ENCODE measurements at regions not wholly inside any gene's neighbourhood (a gene's known extent, or its start where the extent isn't known, plus 50 kb on each side); places are given as distances from the start of the nearest gene placed in this dataset.
"Not testable (repeated sequence)": the region's sequence is repeated elsewhere in the genome, so short reads cannot be mapped to it uniquely, and the experiment has no call there.

DNA sequence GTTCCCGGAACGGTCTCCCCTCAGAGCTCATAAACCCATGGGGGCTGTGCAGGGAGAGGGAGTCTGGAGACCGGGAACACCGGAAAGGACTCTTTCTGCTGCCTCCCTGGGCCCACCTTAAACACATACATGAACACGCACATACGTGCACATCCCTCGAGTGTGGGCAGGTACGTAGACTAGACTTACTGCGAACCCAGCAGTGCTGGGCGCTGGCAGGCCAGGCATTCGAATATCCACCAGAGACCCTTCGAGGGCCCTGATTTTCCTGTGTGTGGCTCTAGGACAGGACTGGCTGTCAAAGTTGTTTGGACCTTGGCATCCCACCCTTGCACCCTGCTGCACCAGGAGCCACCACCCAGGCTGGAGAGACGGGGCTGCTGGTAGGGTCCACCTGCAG is 102.7 kb downstream of the PLXNA1 start:
- Histone ChIP-seq H3K4me2 (ENCODE audit: unreplicated experiment) (no peak overlapping the region), H3K4me1 (ENCODE audit: insufficient read depth) (no peaks in the 10 kb centered on the region), H3K9me3 (ENCODE audit: low read depth) (no peaks in the 10 kb centered on the region), H3K4me3 (no peak overlapping the region), H4K20me1 (ENCODE audit: insufficient read depth) (no peaks in the 10 kb centered on the region), H3K9ac (no peak overlapping the region), H3K36me3 (ENCODE audit: low read depth) (no peaks in the 10 kb centered on the region), H3F3A (ENCODE audit: insufficient read depth) (no peaks in the 10 kb centered on the region), H3K27ac (no peak overlapping the region), H3K27me3 (replicated peaks; ENCODE audit: insufficient read depth) (no peaks in the 10 kb centered on the region; the same call in 1 of the 2 replicates), H2AFZ (no peak overlapping the region), H3K79me2 (ENCODE audit: insufficient read depth) (no peaks in the 10 kb centered on the region), H3K9me2 (ENCODE audit: insufficient read depth) (no peaks in the 10 kb centered on the region)
- DNase-seq = no peak
- TF ChIP-seq EZH2phosphoT487 (IDR thresholded peaks at IDR 0.05; ENCODE audit: insufficient read depth, low read depth) (no peak), EZH2 (IDR thresholded peaks at IDR 0.05; ENCODE audit: insufficient read depth, poor library complexity, severe bottlenecking) (no peak)
- 64 to 77% methylated on average over 13 of the region's 13 CpGs for WGBS, 2 experiments (ENCODE audit: low coverage in 1 of 2, low lambda C conversion rate in 2 of 2, missing lambda C conversion rate in 2 of 2)
- in situ Hi-C loops (cut with MboI) = no loop called here

GRCh38 chr3:127086591-127086990 is 103.7 kb downstream of the PLXNA1 start:
- not testable (repeated sequence) for H3K9me3 ChIP-seq (ENCODE audit: low read depth); H2AFZ ChIP-seq

DNA sequence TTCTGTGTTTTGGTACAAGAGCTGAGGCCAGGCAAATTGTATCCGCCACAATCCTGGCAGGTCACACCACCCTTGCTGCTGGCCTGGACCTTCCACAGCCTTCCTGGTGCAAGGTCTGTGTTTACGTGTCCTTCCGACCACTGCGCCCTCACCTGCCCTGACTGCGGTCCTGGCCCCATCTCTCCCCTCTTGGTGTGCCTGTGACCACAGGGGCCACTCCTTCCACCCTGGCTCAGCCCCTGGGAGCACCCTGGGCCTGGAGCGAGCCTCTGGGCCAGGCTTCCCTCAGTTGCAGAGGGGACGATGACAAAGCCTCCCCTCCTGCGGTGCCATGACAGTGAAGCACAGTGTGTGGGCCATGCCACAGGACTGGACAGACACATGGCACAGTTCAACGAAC is 104.5 kb downstream of the PLXNA1 start:
- no peak overlapping the region for H3K4me2 ChIP-seq (ENCODE audit: unreplicated experiment)
- in situ Hi-C loops (cut with MboI) = no loop called here
- H2AFZ ChIP-seq = no peak overlapping the region
- no peaks in the 10 kb centered on the region for H3K79me2 ChIP-seq (ENCODE audit: insufficient read depth)
- no peak overlapping the region for H3K27ac ChIP-seq
- H3K9me3 ChIP-seq (ENCODE audit: low read depth) = no peaks in the 10 kb centered on the region
- H3K27me3 ChIP-seq (replicated peaks; ENCODE audit: insufficient read depth) = 0 out of 2 replicates have a peak, but pooled peaks cover 5% of the 10 kb centered on the region
- H3K4me3 ChIP-seq = no peak overlapping the region
- H3K4me1 ChIP-seq (ENCODE audit: insufficient read depth) = no peaks in the 10 kb centered on the region
- H3K36me3 ChIP-seq (ENCODE audit: low read depth) = no peaks in the 10 kb centered on the region
- no peaks in the 10 kb centered on the region for H3K9me2 ChIP-seq (ENCODE audit: insufficient read depth)
- H4K20me1 ChIP-seq (ENCODE audit: insufficient read depth) = no peaks in the 10 kb centered on the region
- H3F3A ChIP-seq (ENCODE audit: insufficient read depth) = no peaks in the 10 kb centered on the region
- 70 to 72% methylated on average over 9 of the region's 9 CpGs for WGBS, 2 experiments (ENCODE audit: low coverage in 1 of 2, low lambda C conversion rate in 2 of 2, missing lambda C conversion rate in 2 of 2)
- no peak for DNase-seq
- TF ChIP-seq EZH2 (IDR thresholded peaks at IDR 0.05; ENCODE audit: insufficient read depth, poor library complexity, severe bottlenecking) (no peak), EZH2phosphoT487 (IDR thresholded peaks at IDR 0.05; ENCODE audit: insufficient read depth, low read depth) (no peak)
- no peak overlapping the region for H3K9ac ChIP-seq

More at GRCh38 chr3:127086591-127086990, 103.7 kb downstream of the PLXNA1 start:
- DNase-seq; H3K4me1 ChIP-seq (ENCODE audit: insufficient read depth); H3K4me2 ChIP-seq (ENCODE audit: unreplicated experiment); H3K4me3 ChIP-seq; H3K9me2 ChIP-seq (ENCODE audit: insufficient read depth); H3K79me2 ChIP-seq (ENCODE audit: insufficient read depth); H3K27me3 ChIP-seq (replicated peaks; ENCODE audit: insufficient read depth); H3K27ac ChIP-seq; H4K20me1 ChIP-seq (ENCODE audit: insufficient read depth); H3K36me3 ChIP-seq (ENCODE audit: low read depth); in situ Hi-C loops (cut with MboI); H3K9ac ChIP-seq; H3F3A ChIP-seq (ENCODE audit: insufficient read depth): not testable (repeated sequence)
- WGBS, 2 experiments (ENCODE audit: low coverage in 1 of 2, low lambda C conversion rate in 2 of 2, missing lambda C conversion rate in 2 of 2) = 70 to 75% methylated on average over 13 of the region's 13 CpGs

DNA sequence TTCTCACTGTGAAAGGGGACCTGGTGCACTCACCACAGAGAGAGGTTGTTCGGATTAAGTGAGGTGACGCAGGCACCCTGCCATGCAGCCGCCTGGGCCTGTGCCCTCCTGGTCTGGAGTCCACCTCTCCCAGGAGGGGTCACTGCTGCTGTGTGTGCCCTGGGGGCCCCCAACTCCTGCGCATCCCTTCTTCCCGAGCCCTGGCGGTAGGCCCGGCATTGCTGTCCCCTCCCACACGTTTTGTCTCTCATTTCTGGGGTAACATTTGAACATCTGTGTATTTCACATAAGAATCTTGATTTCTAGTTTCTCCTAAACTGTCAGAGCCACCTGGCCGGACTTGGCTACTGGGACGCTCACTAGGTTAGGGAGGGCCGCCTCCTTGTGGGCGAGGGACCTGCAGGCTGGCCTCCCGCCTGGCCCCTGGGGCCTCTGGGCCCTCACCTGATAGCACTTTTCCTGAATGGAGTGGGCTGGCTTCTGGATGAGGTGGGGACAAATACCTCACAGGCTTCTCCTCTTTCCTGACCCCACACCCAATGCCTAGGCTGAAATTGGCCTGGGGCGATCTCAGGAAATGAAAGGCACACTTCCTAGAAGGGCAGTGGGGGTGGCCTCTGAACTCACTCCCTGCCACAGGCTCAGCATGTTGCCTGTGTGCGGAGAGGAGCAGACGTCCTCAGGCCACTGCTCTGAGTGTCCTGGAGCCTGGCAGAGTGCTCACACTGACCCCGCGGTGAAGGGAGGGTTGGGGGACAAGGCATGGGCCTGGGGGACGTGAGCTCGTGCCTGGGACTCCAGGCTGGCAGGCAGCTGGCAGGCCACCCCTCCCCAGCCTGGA is 104.2 kb upstream of the PRR23E start:
- no peak for TF ChIP-seq EZH2phosphoT487 (IDR thresholded peaks at IDR 0.05; ENCODE audit: insufficient read depth, low read depth)
- Histone ChIP-seq H3K4me1 (ENCODE audit: insufficient read depth) (no peaks in the 10 kb centered on the region), H2AFZ (no peak overlapping the region), H3K4me3 (no peak overlapping the region), H4K20me1 (ENCODE audit: insufficient read depth) (no peaks in the 10 kb centered on the region), H3K36me3 (ENCODE audit: low read depth) (no peaks in the 10 kb centered on the region), H3K79me2 (ENCODE audit: insufficient read depth) (no peaks in the 10 kb centered on the region), H3K4me2 (ENCODE audit: unreplicated experiment) (no peak overlapping the region), H3K9me3 (ENCODE audit: low read depth) (no peaks in the 10 kb centered on the region), H3K9ac (no peak overlapping the region), H3K9me2 (ENCODE audit: insufficient read depth) (no peaks in the 10 kb centered on the region), H3F3A (ENCODE audit: insufficient read depth) (no peaks in the 10 kb centered on the region), H3K27ac (no peak overlapping the region), H3K27me3 (replicated peaks; ENCODE audit: insufficient read depth) (0 out of 2 replicates have a peak, but pooled peaks cover 5% of the 10 kb centered on the region)
- no peak for DNase-seq
- in situ Hi-C loops (cut with MboI) = no loop called here
- 77 to 81% methylated on average over 14 to 20 of the region's 20 CpGs for whole genome bisulfite sequencing, 2 experiments (ENCODE audit: low coverage in 1 of 2, low lambda C conversion rate in 2 of 2, missing lambda C conversion rate in 2 of 2)
